CD14-positive monocyte (primary cell): ENCODE measurements at regions not wholly inside any gene's neighbourhood (a gene's known extent, or its start where the extent isn't known, plus 50 kb on each side); places are given as distances from the start of the nearest gene placed in this dataset.
"Not testable (repeated sequence)": the region's sequence is repeated elsewhere in the genome, so short reads cannot be mapped to it uniquely, and the experiment has no call there.

ENCODE experiments used
- DNase-seq, 3 donors: peaks; one replicate each; pipeline ENCODE4 v3.0.0-alpha.2; 2011 to 2022
- H2AFZ ChIP-seq: 2 replicates; pipeline ENCODE4 v1.6.0; 2012; ENCODE audit warnings: mild to moderate bottlenecking, low read depth, low read length, inconsistent platforms; ENCODE audit not compliant: insufficient read depth, poor library complexity, severe bottlenecking
- H3K27ac ChIP-seq, 2 donors: 1 replicate in 1 of 2; 2 replicates in 1 of 2; pipeline ENCODE4 v1.5.1; 2012 to 2013; ENCODE audit warnings: low read length in 2 of 2, control low read depth in 1 of 2, inconsistent platforms in 1 of 2, low read depth in 1 of 2, mild to moderate bottlenecking in 1 of 2
- H3K27me3 ChIP-seq, 2 donors: one replicate each; pipeline versions ENCODE4 v1.6.0 to v1.6.1; 2011 to 2013; ENCODE audit warnings: low read length in 2 of 2; ENCODE audit not compliant: control insufficient read depth in 2 of 2, insufficient read depth in 2 of 2
- H3K36me3 ChIP-seq, 2 donors: replicated peaks in 1 of 2; 1 replicate in 1 of 2; 2 replicates in 1 of 2; pipeline versions ENCODE4 v1.5.1 to v1.6.1; 2012 to 2013; ENCODE audit warnings: low read length in 2 of 2, control low read depth in 1 of 2, inconsistent platforms in 1 of 2, mild to moderate bottlenecking in 1 of 2; ENCODE audit not compliant: insufficient read depth in 2 of 2, control insufficient read depth in 1 of 2
- H3K4me1 ChIP-seq, 2 donors: 1 replicate in 1 of 2; 2 replicates in 1 of 2; pipeline versions ENCODE4 v1.5.1 to v1.6.1; 2012 to 2013; ENCODE audit warnings: low read length in 2 of 2, control low read depth in 1 of 2, inconsistent platforms in 1 of 2, mild to moderate bottlenecking in 1 of 2, moderate library complexity in 1 of 2; ENCODE audit not compliant: insufficient read depth in 2 of 2, control insufficient read depth in 1 of 2
- H3K4me2 ChIP-seq: replicated peaks from 2 replicates; pipeline ENCODE3; 2012; ENCODE audit warnings: low read length, moderate library complexity, mild to moderate bottlenecking; ENCODE audit not compliant: poor library complexity, severe bottlenecking; ENCODE audit errors: extremely low read depth
- H3K4me3 ChIP-seq, 3 experiments: fragments of 200-600 bp in 1 of 3; sonication (generic) in 1 of 3; replicated peaks in 1 of 3; 1 replicate in 2 of 3; 2 replicates in 1 of 3; pipeline ENCODE4 v1.5.1; 2011 to 2013; ENCODE audit warnings: low read length in 3 of 3, mild to moderate bottlenecking in 3 of 3, control low read depth in 2 of 3, low read depth in 2 of 3, inconsistent platforms in 1 of 3, moderate library complexity in 1 of 3
- H3K79me2 ChIP-seq: 2 replicates; pipeline ENCODE4 v1.6.0; 2012; ENCODE audit warnings: mild to moderate bottlenecking, control low read depth, inconsistent platforms, low read length, moderate library complexity; ENCODE audit not compliant: insufficient read depth
- H3K9ac ChIP-seq: 2 replicates; pipeline ENCODE4 v1.6.0; 2017; ENCODE audit warnings: low read length, mild to moderate bottlenecking; ENCODE audit not compliant: insufficient read depth, poor library complexity, severe bottlenecking
- H3K9me3 ChIP-seq, 2 donors: replicated peaks in 1 of 2; 1 replicate in 1 of 2; 2 replicates in 1 of 2; pipeline versions ENCODE4 v1.5.1 to v1.6.1; 2012 to 2013; ENCODE audit warnings: low read length in 2 of 2, control low read depth in 1 of 2; ENCODE audit not compliant: control insufficient read depth in 1 of 2, insufficient read depth in 1 of 2
- H4K20me1 ChIP-seq: 2 replicates; pipeline ENCODE4 v1.6.0; 2012; ENCODE audit warnings: mild to moderate bottlenecking, low read length, control low read depth, moderate library complexity; ENCODE audit not compliant: insufficient read depth
- H3K27ac Mint-ChIP-seq, 7 donors: one replicate each; pipeline ENCODE4 v1.8.0; 2020; ENCODE audit warnings: mild to moderate bottlenecking in 7 of 7, mixed read lengths in 7 of 7, moderate library complexity in 6 of 7, inconsistent platforms in 2 of 7
- H3K27me3 Mint-ChIP-seq, 3 donors: one replicate each; pipeline ENCODE4 v1.8.0; 2021 to 2022; ENCODE audit warnings: low read depth in 3 of 3, mild to moderate bottlenecking in 3 of 3, mixed read lengths in 3 of 3, moderate library complexity in 3 of 3, inconsistent platforms in 1 of 3
- H3K36me3 Mint-ChIP-seq, 2 donors: one replicate each; pipeline ENCODE4 v1.8.0; 2020; ENCODE audit warnings: mixed read lengths in 2 of 2, inconsistent platforms in 1 of 2, mild to moderate bottlenecking in 1 of 2
- H3K4me1 Mint-ChIP-seq: one replicate; pipeline ENCODE4 v1.8.0; 2020; ENCODE audit warnings: mild to moderate bottlenecking, mixed read lengths
- H3K4me3 Mint-ChIP-seq, 2 donors: one replicate each; pipeline ENCODE4 v1.8.0; 2020; ENCODE audit warnings: mild to moderate bottlenecking in 2 of 2, mixed read lengths in 2 of 2, moderate library complexity in 1 of 2
- H3K9me3 Mint-ChIP-seq, 7 donors: one replicate each; pipeline ENCODE4 v1.8.0; 2020 to 2022; ENCODE audit warnings: mixed read lengths in 7 of 7, mild to moderate bottlenecking in 6 of 7, moderate library complexity in 6 of 7, inconsistent platforms in 2 of 7
- CTCF ChIP-seq: fragments of 200-600 bp; IDR thresholded peaks from one replicate; pipeline ENCODE4 v1.8.0; 2022; ENCODE audit warnings: antibody characterized with exemption, mild to moderate bottlenecking
- WGBS: methylation state at CpG from one replicate; pipeline ENCODE4 v1.1.5; 2013; ENCODE audit warnings: missing lambda C conversion rate; ENCODE audit not compliant: insufficient coverage; 5-methylcytosine and 5-hydroxymethylcytosine counted together
- intact Hi-C, 2 donors: fragments of 100-400 bp; cut with micrococcal nuclease; formaldehyde crosslinking; loops; one replicate each; pipeline versions ENCODE4 v1.15.0 to v1.15.1; 2023

- WGBS: 93% methylated on average over 5 of the region's 13 CpGs
- no peak overlapping the region for H3K4me2 ChIP-seq
- H2AFZ ChIP-seq: no peak overlapping the region
- H3K4me3 ChIP-seq: no peak overlapping the region
- no peak overlapping the region for H3K4me3 Mint-ChIP-seq
- intact Hi-C loops: no loop called here
- peaks cover 0 to 3% (median 0%) of the 10 kb centered on the region in 7 donors for H3K9me3 Mint-ChIP-seq
- H3K27me3 ChIP-seq: no peaks in the 10 kb centered on the region
- H3K4me1 ChIP-seq: no peaks in the 10 kb centered on the region
- H3K4me1 Mint-ChIP-seq: no peaks in the 10 kb centered on the region
- no peaks in the 10 kb centered on the region for H3K79me2 ChIP-seq
- H3K27ac ChIP-seq: no peak overlapping the region
- no peaks in the 10 kb centered on the region for H3K36me3 Mint-ChIP-seq
- no peaks in the 10 kb centered on the region for H3K36me3 ChIP-seq
- H4K20me1 ChIP-seq: no peaks in the 10 kb centered on the region
- no peak for DNase-seq
- no peak overlapping the region for H3K27ac Mint-ChIP-seq
- no peak for TF ChIP-seq CTCF
- H3K9ac ChIP-seq: no peak overlapping the region
- peaks cover 4 to 14% (median 4%) of the 10 kb centered on the region in 3 donors for H3K27me3 Mint-ChIP-seq
- no peaks in the 10 kb centered on the region for H3K9me3 ChIP-seq
Measured at GRCh38 chr22:48819961-48820360, 1007.7 kb downstream of the BRD1 start.

GRCh38 chr22:48819232-48819631 is 1008.4 kb downstream of the BRD1 start:
- H3K79me2 ChIP-seq: no peaks in the 10 kb centered on the region
- H3K27me3 Mint-ChIP-seq: peaks cover 4 to 9% (median 4%) of the 10 kb centered on the region in 3 donors

GRCh38 chr22:48817491-48817890 is 1010.2 kb downstream of the BRD1 start:
- H3K27ac ChIP-seq, H3K36me3 Mint-ChIP-seq, H3K4me2 ChIP-seq, DNase-seq, H3K4me1 ChIP-seq, H3K79me2 ChIP-seq, H3K9me3 Mint-ChIP-seq, H4K20me1 ChIP-seq, H3K4me1 Mint-ChIP-seq, H3K9ac ChIP-seq, intact Hi-C loops, H3K27me3 ChIP-seq, H3K27ac Mint-ChIP-seq, H2AFZ ChIP-seq, H3K4me3 Mint-ChIP-seq, H3K36me3 ChIP-seq, H3K9me3 ChIP-seq, H3K27me3 Mint-ChIP-seq, H3K4me3 ChIP-seq: not testable (repeated sequence)
- WGBS: 89% methylated on average over 5 of the region's 10 CpGs

More at GRCh38 chr22:48819232-48819631, 1008.4 kb downstream of the BRD1 start:
- H3K27ac Mint-ChIP-seq: peak overlapping the region in 1 of 7 donors; percentile 42
- intact Hi-C loops: no loop called here
- no peak for TF ChIP-seq CTCF
- Histone ChIP-seq H3K4me1 (no peaks in the 10 kb centered on the region), H3K27ac (no peak overlapping the region), H3K9me3 (no peaks in the 10 kb centered on the region), H2AFZ (no peak overlapping the region), H4K20me1 (no peaks in the 10 kb centered on the region), H3K9ac (no peak overlapping the region), H3K4me3 (no peak overlapping the region), H3K27me3 (no peaks in the 10 kb centered on the region), H3K4me2 (no peak overlapping the region), H3K36me3 (no peaks in the 10 kb centered on the region)
- peaks cover 0 to 3% (median 0%) of the 10 kb centered on the region in 7 donors for H3K9me3 Mint-ChIP-seq
- no peaks in the 10 kb centered on the region for H3K4me1 Mint-ChIP-seq
- H3K36me3 Mint-ChIP-seq: no peaks in the 10 kb centered on the region
- no peak for DNase-seq
- H3K4me3 Mint-ChIP-seq: no peak overlapping the region
- WGBS: 88% methylated on average over 13 of the region's 16 CpGs
